ENCODE measurements at regions not wholly inside any gene's neighbourhood (a gene's known extent, or its start where the extent isn't known, plus 50 kb on each side); places are given as distances from the start of the nearest gene placed in this dataset.
A peak's percentile ranks its signal among the peaks of the same experiment; 100 is the strongest.

GRCh38 chr11:69239641-69240040, 54.3 kb upstream of the MYEOV start:
- no peak overlapping the region for H3K4me3 Mint-ChIP-seq
- H3K27ac Mint-ChIP-seq = no peak overlapping the region
- no peak for TF ChIP-seq CTCF (IDR thresholded peaks at IDR 0.05; ENCODE audit: unreplicated experiment)
- peak in 1 of 2 experiments; percentile 14 for DNase-seq (ENCODE audit: low spot score in 2 of 2, unreplicated experiment in 2 of 2)
- no peaks in the 10 kb centered on the region for H3K36me3 Mint-ChIP-seq
- peaks cover 4% of the 10 kb centered on the region for H3K9me3 Mint-ChIP-seq
- H3K4me1 Mint-ChIP-seq = no peaks in the 10 kb centered on the region
- H3K27me3 Mint-ChIP-seq (ENCODE audit: low read depth) = peaks cover 34% of the 10 kb centered on the region

- H3K36me3 Mint-ChIP-seq = no peaks in the 10 kb centered on the region
- DNase-seq (ENCODE audit: low spot score in 2 of 2, unreplicated experiment in 2 of 2) = peak in 1 of 2 experiments; percentile 37
- H3K4me1 Mint-ChIP-seq = peaks cover 1% of the 10 kb centered on the region
- peak; percentile 16 for TF ChIP-seq CTCF (IDR thresholded peaks at IDR 0.05; ENCODE audit: unreplicated experiment)
- peaks cover 4% of the 10 kb centered on the region for H3K9me3 Mint-ChIP-seq
- H3K27ac Mint-ChIP-seq = no peak overlapping the region
- no peak overlapping the region for H3K4me3 Mint-ChIP-seq
- peaks cover 34% of the 10 kb centered on the region for H3K27me3 Mint-ChIP-seq (ENCODE audit: low read depth)
These were observed 53.5 kb upstream of the MYEOV start for GRCh38 chr11:69240332-69241074.

GRCh38 chr11:69241075-69241740, 52.7 kb upstream of the MYEOV start:
- no peaks in the 10 kb centered on the region for H3K36me3 Mint-ChIP-seq
- H3K4me1 Mint-ChIP-seq = peaks cover 5% of the 10 kb centered on the region
- TF ChIP-seq CTCF (IDR thresholded peaks at IDR 0.05; ENCODE audit: unreplicated experiment) = no peak
- H3K4me3 Mint-ChIP-seq = no peak overlapping the region
- H3K27ac Mint-ChIP-seq = no peak overlapping the region
- H3K9me3 Mint-ChIP-seq = peaks cover 4% of the 10 kb centered on the region
- DNase-seq (ENCODE audit: low spot score in 2 of 2, unreplicated experiment in 2 of 2) = peak in 1 of 2 experiments; percentile 17
- peaks cover 34% of the 10 kb centered on the region for H3K27me3 Mint-ChIP-seq (ENCODE audit: low read depth)

GRCh38 chr11:69241844-69242243, 52.1 kb upstream of the MYEOV start:
- H3K4me1 Mint-ChIP-seq = peaks cover 8% of the 10 kb centered on the region
- H3K27ac Mint-ChIP-seq = no peak overlapping the region
- H3K36me3 Mint-ChIP-seq = no peaks in the 10 kb centered on the region
- H3K4me3 Mint-ChIP-seq = no peak overlapping the region
- TF ChIP-seq CTCF (IDR thresholded peaks at IDR 0.05; ENCODE audit: unreplicated experiment) = no peak
- H3K27me3 Mint-ChIP-seq (ENCODE audit: low read depth) = peaks cover 39% of the 10 kb centered on the region
- no peak for DNase-seq (ENCODE audit: low spot score in 2 of 2, unreplicated experiment in 2 of 2)
- peaks cover 4% of the 10 kb centered on the region for H3K9me3 Mint-ChIP-seq

- TF ChIP-seq CTCF (IDR thresholded peaks at IDR 0.05; ENCODE audit: unreplicated experiment) = no peak
These were observed 51.6 kb upstream of the MYEOV start for GRCh38 chr11:69242266-69242920.

More at GRCh38 chr11:69242266-69242920, 51.6 kb upstream of the MYEOV start:
- peak in 1 of 2 experiments; percentile 7 for DNase-seq (ENCODE audit: low spot score in 2 of 2, unreplicated experiment in 2 of 2)
- no peak overlapping the region for H3K27ac Mint-ChIP-seq
- no peak overlapping the region for H3K4me3 Mint-ChIP-seq
- no peaks in the 10 kb centered on the region for H3K36me3 Mint-ChIP-seq
- H3K4me1 Mint-ChIP-seq = peaks cover 8% of the 10 kb centered on the region
- H3K27me3 Mint-ChIP-seq (ENCODE audit: low read depth) = peaks cover 42% of the 10 kb centered on the region
- peaks cover 4% of the 10 kb centered on the region for H3K9me3 Mint-ChIP-seq

All from mesothelial cell of epicardium (in vitro differentiated cells).